Liver (tissue), 8 donors: ENCODE measurements at regions not wholly inside any gene's neighbourhood (a gene's known extent, or its start where the extent isn't known, plus 50 kb on each side); places are given as distances from the start of the nearest gene placed in this dataset.

Source experiments
- DNase-seq: peaks from one replicate; pipeline ENCODE4 v3.0.0-alpha.2; 2017; ENCODE audit warnings: low spot score
- H3K27ac ChIP-seq, 2 donors: one replicate each; pipeline ENCODE4 v1.7.0; 2013; ENCODE audit warnings: inconsistent platforms in 2 of 2, low read length in 2 of 2, control low read depth in 1 of 2, low read depth in 1 of 2, mild to moderate bottlenecking in 1 of 2
- H3K27me3 ChIP-seq, 4 donors: one replicate each; pipeline versions ENCODE4 v1.6.1 to v1.7.0; 2013; ENCODE audit warnings: low read length in 3 of 4, inconsistent platforms in 1 of 4, mild to moderate bottlenecking in 1 of 4, moderate library complexity in 1 of 4; ENCODE audit not compliant: control insufficient read depth in 4 of 4, insufficient read depth in 4 of 4
- H3K36me3 ChIP-seq, 4 donors: one replicate each; pipeline versions ENCODE4 v1.6.1 to v1.7.0; 2013; ENCODE audit warnings: low read length in 3 of 4, mild to moderate bottlenecking in 3 of 4, low read depth in 1 of 4, moderate library complexity in 1 of 4; ENCODE audit not compliant: control insufficient read depth in 4 of 4, insufficient read depth in 3 of 4
- H3K4me1 ChIP-seq, 4 donors: one replicate each; pipeline versions ENCODE4 v1.6.1 to v1.7.0; 2013; ENCODE audit warnings: low read length in 3 of 4, mild to moderate bottlenecking in 3 of 4, moderate library complexity in 1 of 4; ENCODE audit not compliant: control insufficient read depth in 4 of 4, insufficient read depth in 4 of 4
- H3K4me3 ChIP-seq, 3 donors: one replicate each; pipeline versions ENCODE4 v1.6.1 to v1.7.0; 2013; ENCODE audit warnings: low read length in 3 of 3, control low read depth in 1 of 3, low read depth in 1 of 3, mild to moderate bottlenecking in 1 of 3
- H3K9ac ChIP-seq, 2 donors: one replicate each; pipeline ENCODE4 v1.7.0; 2013; ENCODE audit warnings: low read length in 2 of 2, mild to moderate bottlenecking in 2 of 2, moderate library complexity in 2 of 2, control low read depth in 1 of 2, low read depth in 1 of 2
- H3K9me3 ChIP-seq, 4 donors: one replicate each; pipeline versions ENCODE4 v1.6.1 to v1.7.0; 2013; ENCODE audit warnings: low read length in 3 of 4; ENCODE audit not compliant: control insufficient read depth in 4 of 4
- ATF3 ChIP-seq: IDR thresholded peaks from 2 replicates; pipeline ENCODE4 v1.6.1; 2016; ENCODE audit warnings: antibody characterized with exemption
- CTCF ChIP-seq: fragments of 150-350 bp; IDR thresholded peaks from 2 replicates; pipeline ENCODE4 v1.5.1; 2017; ENCODE audit warnings: improper control_type of control experiment, low read depth, low read length; ENCODE audit not compliant: missing input control
- EGR1 ChIP-seq, 2 donors: IDR thresholded peaks; 2 replicates each; pipeline ENCODE4 v1.6.1; 2016 to 2018; ENCODE audit warnings: antibody characterized with exemption in 2 of 2, low read depth in 2 of 2
- FOXA2 ChIP-seq: IDR thresholded peaks from 2 replicates; pipeline ENCODE4 v1.6.1; 2016; ENCODE audit warnings: antibody characterized with exemption
- GABPA ChIP-seq, 2 donors: IDR thresholded peaks in 1 of 2; conservative IDR thresholded peaks in 1 of 2; 2 replicates each; pipeline ENCODE4 v1.6.1; 2016; ENCODE audit warnings: antibody characterized with exemption in 2 of 2, mild to moderate bottlenecking in 1 of 2, moderate library complexity in 1 of 2
- HNF4A ChIP-seq, 2 donors: conservative IDR thresholded peaks; 2 replicates each; pipeline ENCODE4 v1.6.1; 2016; ENCODE audit warnings: antibody characterized with exemption in 2 of 2, mild to moderate bottlenecking in 2 of 2
- HNF4G ChIP-seq: IDR thresholded peaks from 2 replicates; pipeline ENCODE4 v1.6.1; 2016; ENCODE audit warnings: antibody characterized with exemption
- JUND ChIP-seq, 2 donors: IDR thresholded peaks; 2 replicates each; pipeline ENCODE4 v1.6.1; 2016; ENCODE audit warnings: antibody characterized with exemption in 2 of 2
- MAX ChIP-seq: IDR thresholded peaks from 2 replicates; pipeline ENCODE4 v1.6.1; 2016; ENCODE audit warnings: antibody characterized with exemption
- NR2F2 ChIP-seq: IDR thresholded peaks from 2 replicates; pipeline ENCODE4 v1.6.1; 2016; ENCODE audit warnings: antibody characterized with exemption
- RAD21 ChIP-seq, 2 donors: IDR thresholded peaks; 2 replicates each; pipeline ENCODE4 v1.6.1; 2016; ENCODE audit warnings: antibody characterized with exemption in 2 of 2, mild to moderate bottlenecking in 2 of 2
- RXRA ChIP-seq, 2 donors: IDR thresholded peaks; 2 replicates each; pipeline ENCODE4 v1.6.1; 2017 to 2018; ENCODE audit warnings: antibody characterized with exemption in 2 of 2, mild to moderate bottlenecking in 1 of 2
- SP1 ChIP-seq: IDR thresholded peaks from 2 replicates; pipeline ENCODE4 v1.6.1; 2018; ENCODE audit warnings: antibody characterized with exemption, mild to moderate bottlenecking
- TAF1 ChIP-seq: conservative IDR thresholded peaks from 2 replicates; pipeline ENCODE4 v1.6.1; 2016; ENCODE audit warnings: antibody characterized with exemption, mild to moderate bottlenecking
- YY1 ChIP-seq: IDR thresholded peaks from 2 replicates; pipeline ENCODE4 v1.6.1; 2016; ENCODE audit warnings: antibody characterized with exemption, mild to moderate bottlenecking
- ZBTB33 ChIP-seq: IDR thresholded peaks from 2 replicates; pipeline ENCODE4 v1.6.1; 2016; ENCODE audit warnings: antibody characterized with exemption
- WGBS: extraction: QIAGEN DNeasy Blood & Tissue Kit; methylation state at CpG from one replicate; pipeline ENCODE4 v1.1.7; 2013; 5-methylcytosine and 5-hydroxymethylcytosine counted together
- donor health status: healthy.
- donor health status: healthy.
- donor health status: healthy.
- donor health status: healthy.
- donor health status: healthy.

- WGBS, result 46% methylated on average over 4 of the region's 4 CpGs
- H3K36me3 ChIP-seq, result no peaks in the 10 kb centered on the region
- peaks cover 5 to 16% (median 12%) of the 10 kb centered on the region in 4 donors for H3K4me1 ChIP-seq
- no peaks in the 10 kb centered on the region for H3K9me3 ChIP-seq
- no peaks in the 10 kb centered on the region for H3K27me3 ChIP-seq
- DNase-seq, result no peak
- no peak for TF ChIP-seq HNF4G
- peak; percentile 24 to 56 for TF ChIP-seq JUND (IDR thresholded peaks at IDR 0.05)
- peak in 1 of 2 donors; percentile 11 for TF ChIP-seq RAD21 (IDR thresholded peaks at IDR 0.05)
- TF ChIP-seq YY1, result no peak
- no peak for TF ChIP-seq EGR1 (IDR thresholded peaks at IDR 0.05; ENCODE audit: low read depth in 2 of 2)
- no peak for TF ChIP-seq SP1
- TF ChIP-seq NR2F2, result no peak
- TF ChIP-seq CTCF, result no peak
- no peak for TF ChIP-seq RXRA (IDR thresholded peaks at IDR 0.05)
- no peak for TF ChIP-seq MAX
- peak; percentile 49 for TF ChIP-seq ATF3
- TF ChIP-seq HNF4A (conservative IDR thresholded peaks at IDR 0.05), result peak in 1 of 2 donors; percentile 14
- TF ChIP-seq GABPA (IDR thresholded peaks at IDR 0.05 in 1 of 2, conservative IDR thresholded peaks at IDR 0.05 in 1 of 2), result no peak
- TF ChIP-seq TAF1, result no peak
- TF ChIP-seq ZBTB33, result no peak
- no peak overlapping the region for H3K4me3 ChIP-seq
- peak overlapping the region; percentile 21 to 46 for H3K27ac ChIP-seq
- H3K9ac ChIP-seq, result no peak overlapping the region
These were observed 362.2 kb upstream of the DUSP10 start for GRCh38 chr1:222104097-222104496.

GRCh38 chr1:222099746-222100145, 357.9 kb upstream of the DUSP10 start:
- H3K9me3 ChIP-seq, result no peaks in the 10 kb centered on the region
- no peak for DNase-seq
- WGBS, result 74% methylated on average over 2 of the region's 2 CpGs
- no peak for TF ChIP-seq NR2F2
- TF ChIP-seq CTCF, result no peak
- TF ChIP-seq MAX, result no peak
- no peak for TF ChIP-seq TAF1
- TF ChIP-seq FOXA2, result no peak
- TF ChIP-seq SP1, result no peak
- TF ChIP-seq HNF4G, result no peak
- TF ChIP-seq GABPA (IDR thresholded peaks at IDR 0.05 in 1 of 2, conservative IDR thresholded peaks at IDR 0.05 in 1 of 2), result no peak
- no peak for TF ChIP-seq YY1
- H3K9ac ChIP-seq, result no peak overlapping the region
- H3K4me3 ChIP-seq, result no peak overlapping the region
- no peaks in the 10 kb centered on the region for H3K36me3 ChIP-seq
- H3K4me1 ChIP-seq, result peaks cover 4 to 38% (median 17%) of the 10 kb centered on the region in 4 donors
- no peak overlapping the region for H3K27ac ChIP-seq
- no peaks in the 10 kb centered on the region for H3K27me3 ChIP-seq
